Mesodermal cell (in vitro differentiated cells): ENCODE measurements at regions not wholly inside any gene's neighbourhood (a gene's known extent, or its start where the extent isn't known, plus 50 kb on each side); places are given as distances from the start of the nearest gene placed in this dataset.

Experiments
- H3K27ac ChIP-seq: 2 replicates; pipeline ENCODE4 v1.7.0; 2013; ENCODE audit warnings: mild to moderate bottlenecking, low read depth, low read length, moderate library complexity; ENCODE audit not compliant: severe bottlenecking
- H3K36me3 ChIP-seq: 2 replicates; pipeline ENCODE4 v1.7.1; 2013; ENCODE audit warnings: mild to moderate bottlenecking, low read length, moderate library complexity; ENCODE audit not compliant: control insufficient read depth, insufficient read depth
- H3K4me1 ChIP-seq: one replicate; pipeline ENCODE4 v1.7.1; 2013; ENCODE audit warnings: mild to moderate bottlenecking, low read length; ENCODE audit not compliant: insufficient read depth, control insufficient read depth, poor library complexity, severe bottlenecking
- H3K4me3 ChIP-seq: 2 replicates; pipeline ENCODE4 v1.7.0; 2013; ENCODE audit warnings: low read length, control low read depth, mild to moderate bottlenecking; ENCODE audit not compliant: insufficient read depth, poor library complexity, severe bottlenecking; ENCODE audit errors: extremely low read depth
- H3K9me3 ChIP-seq: 2 replicates; pipeline ENCODE4 v1.7.1; 2013; ENCODE audit warnings: mild to moderate bottlenecking, low read length, moderate library complexity; ENCODE audit not compliant: control insufficient read depth
- WGBS, 2 experiments: methylation state at CpG; one replicate each; pipeline ENCODE4 v1.1.5; 2013; ENCODE audit warnings: missing lambda C conversion rate in 2 of 2; ENCODE audit not compliant: insufficient coverage in 2 of 2; 5-methylcytosine and 5-hydroxymethylcytosine counted together

DNA sequence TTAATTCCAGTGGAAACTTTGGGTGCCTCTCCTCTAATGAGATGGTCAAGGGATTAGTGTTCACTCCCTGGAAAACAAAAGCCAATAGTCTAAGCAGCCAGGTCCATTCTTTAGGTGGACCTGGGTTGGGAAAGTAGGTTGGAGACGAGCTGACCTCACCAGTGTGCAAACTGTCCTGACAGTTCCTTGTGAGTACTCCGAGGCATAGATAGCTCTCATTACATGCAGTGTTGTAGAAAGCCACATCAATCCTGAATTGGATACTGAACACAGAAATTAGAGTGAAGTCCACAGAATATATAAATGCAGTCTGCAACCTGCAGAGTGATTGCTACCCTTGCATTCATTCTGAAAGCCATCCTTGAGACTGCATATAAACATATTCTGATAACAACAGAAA is 675.1 kb upstream of the CXADR start:
- no peaks in the 10 kb centered on the region for H3K36me3 ChIP-seq
- H3K27ac ChIP-seq, result no peak overlapping the region
- H3K4me1 ChIP-seq, result no peaks in the 10 kb centered on the region
- 80 to 89% methylated on average over 1 of the region's 2 CpGs for WGBS, 2 experiments
- no peaks in the 10 kb centered on the region for H3K9me3 ChIP-seq
- no peak overlapping the region for H3K4me3 ChIP-seq

DNA sequence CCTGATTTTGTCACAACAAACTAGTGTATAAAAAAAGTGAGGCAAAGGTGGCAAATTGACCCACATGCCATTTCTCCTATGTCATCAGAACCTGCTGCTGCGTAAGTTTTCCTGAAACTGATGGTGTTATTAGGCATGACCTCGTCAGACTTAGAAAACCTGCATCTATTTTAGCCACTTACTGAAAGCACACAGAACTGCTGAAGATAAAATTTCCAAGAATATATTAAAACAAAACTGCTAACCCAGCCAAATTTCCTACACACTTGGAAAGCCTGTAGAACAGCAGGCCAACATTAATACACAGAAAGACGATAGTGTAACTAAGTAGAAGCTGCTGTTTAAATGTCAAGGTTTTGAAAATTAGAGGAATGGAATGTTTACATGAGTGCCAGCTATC is 674.5 kb upstream of the CXADR start:
- Histone ChIP-seq H3K4me1 (no peaks in the 10 kb centered on the region), H3K27ac (no peak overlapping the region), H3K36me3 (no peaks in the 10 kb centered on the region), H3K9me3 (no peaks in the 10 kb centered on the region), H3K4me3 (no peak overlapping the region)
- 61 to 100% methylated on average over 1 to 2 of the region's 3 CpGs for WGBS, 2 experiments

DNA sequence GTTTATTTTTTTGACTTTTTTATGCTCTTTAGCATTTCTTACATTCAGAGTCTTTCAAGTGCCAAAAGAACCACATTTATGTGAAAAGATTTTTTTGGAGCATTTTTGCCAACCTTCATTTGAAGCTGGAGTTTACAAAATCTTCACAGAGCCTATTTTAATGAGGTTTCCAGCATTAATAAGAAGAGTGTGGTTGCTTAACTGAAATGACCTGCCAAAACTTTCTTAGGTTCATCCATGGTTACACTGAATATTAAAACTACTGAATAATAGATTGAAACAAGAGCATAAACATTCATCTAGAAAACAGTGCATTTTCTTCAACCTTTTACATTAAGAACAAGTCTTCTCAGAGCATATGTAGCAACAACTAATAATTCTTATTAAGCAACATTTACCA is 672.3 kb upstream of the CXADR start:
- Histone ChIP-seq H3K36me3 (no peaks in the 10 kb centered on the region), H3K4me3 (no peak overlapping the region), H3K27ac (no peak overlapping the region), H3K9me3 (no peaks in the 10 kb centered on the region), H3K4me1 (no peaks in the 10 kb centered on the region)

GRCh38 chr21:16841975-16842695 is 670.7 kb upstream of the CXADR start:
- Histone ChIP-seq H3K36me3 (no peaks in the 10 kb centered on the region), H3K27ac (no peak overlapping the region), H3K4me3 (no peak overlapping the region), H3K9me3 (no peaks in the 10 kb centered on the region), H3K4me1 (no peaks in the 10 kb centered on the region)
- 67 to 96% methylated on average over 1 to 2 of the region's 4 CpGs for whole genome bisulfite sequencing, 2 experiments

- H3K36me3 ChIP-seq, result no peaks in the 10 kb centered on the region
- no peaks in the 10 kb centered on the region for H3K9me3 ChIP-seq
- 100% methylated on average over 3 of the region's 5 CpGs for WGBS, 2 experiments
- no peaks in the 10 kb centered on the region for H3K4me1 ChIP-seq
- no peak overlapping the region for H3K4me3 ChIP-seq
- H3K27ac ChIP-seq, result no peak overlapping the region
Observed at GRCh38 chr21:16842696-16843035, 670.2 kb upstream of the CXADR start.

GRCh38 chr21:16847211-16847610 is 665.6 kb upstream of the CXADR start:
- H3K4me3 ChIP-seq, result no peak overlapping the region
- WGBS, 2 experiments, result 100% methylated on average over 1 of the region's 2 CpGs; no CpG with 5 or more reads in 1 of the 2 experiments
- H3K9me3 ChIP-seq, result no peaks in the 10 kb centered on the region
- no peaks in the 10 kb centered on the region for H3K4me1 ChIP-seq
- H3K36me3 ChIP-seq, result no peaks in the 10 kb centered on the region
- no peak overlapping the region for H3K27ac ChIP-seq

GRCh38 chr21:16851054-16851453 is 661.8 kb upstream of the CXADR start:
- whole genome bisulfite sequencing, 2 experiments, result no CpG with 5 or more reads among the region's 2 CpGs
- Histone ChIP-seq H3K4me1 (no peaks in the 10 kb centered on the region), H3K27ac (no peak overlapping the region), H3K9me3 (no peaks in the 10 kb centered on the region), H3K36me3 (no peaks in the 10 kb centered on the region), H3K4me3 (no peak overlapping the region)

GRCh38 chr21:16855164-16855667 is 657.6 kb upstream of the CXADR start:
- no peak overlapping the region for H3K27ac ChIP-seq
- no peak overlapping the region for H3K4me3 ChIP-seq
- no peaks in the 10 kb centered on the region for H3K9me3 ChIP-seq
- H3K4me1 ChIP-seq, result no peaks in the 10 kb centered on the region
- H3K36me3 ChIP-seq, result no peaks in the 10 kb centered on the region

DNA sequence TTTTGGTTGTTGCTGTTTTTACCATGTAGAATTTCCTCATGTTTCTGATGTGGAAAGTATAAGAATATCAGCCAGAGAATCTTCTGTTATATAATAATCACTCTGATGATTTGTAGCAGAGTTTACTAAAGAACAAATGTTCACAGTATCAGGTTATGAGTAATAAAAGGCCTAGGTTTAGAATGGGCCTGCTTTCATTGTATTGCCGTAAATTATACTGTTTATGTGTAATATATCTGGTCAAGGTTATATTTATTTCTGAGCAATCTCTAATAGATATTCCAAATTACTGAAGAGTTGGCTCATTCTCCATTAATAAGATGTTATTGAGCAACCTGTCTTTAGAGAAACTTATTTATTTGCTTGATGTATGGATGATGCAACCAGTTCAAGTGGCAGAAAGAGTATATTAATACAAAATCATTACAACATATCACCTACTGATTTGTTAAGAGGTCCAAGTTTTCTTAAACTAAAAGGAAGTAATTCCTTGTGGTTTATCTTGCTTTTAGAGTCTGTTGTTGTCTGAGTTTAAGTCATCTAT is 649.4 kb upstream of the CXADR start:
- Histone ChIP-seq H3K36me3 (no peaks in the 10 kb centered on the region), H3K27ac (no peak overlapping the region), H3K9me3 (no peaks in the 10 kb centered on the region), H3K4me3 (no peak overlapping the region), H3K4me1 (no peaks in the 10 kb centered on the region)
- WGBS, 2 experiments, result no CpG with 5 or more reads among the region's 1 CpG

DNA sequence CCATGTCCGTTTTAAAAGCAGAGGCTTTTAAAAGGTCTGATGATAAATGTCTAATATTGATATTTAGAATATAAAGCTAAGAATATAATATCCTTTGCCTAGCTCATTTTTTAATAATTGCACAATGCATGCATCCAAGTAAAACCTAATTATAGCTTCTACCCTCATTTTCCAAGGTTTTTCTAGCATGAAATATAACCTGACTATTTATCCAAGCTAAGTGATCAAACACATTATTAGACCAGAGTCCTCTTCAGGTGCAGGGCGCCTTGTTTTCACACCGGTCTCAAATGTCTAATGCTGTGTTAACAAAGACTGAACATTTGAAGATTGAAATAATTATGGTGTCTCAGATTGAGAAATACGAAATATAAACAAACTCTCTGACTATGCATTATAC is 648.9 kb upstream of the CXADR start:
- Histone ChIP-seq H3K36me3 (no peaks in the 10 kb centered on the region), H3K9me3 (no peaks in the 10 kb centered on the region), H3K27ac (no peak overlapping the region), H3K4me1 (no peaks in the 10 kb centered on the region), H3K4me3 (no peak overlapping the region)
- 60% methylated on average over 2 of the region's 4 CpGs; no CpG with 5 or more reads in 1 of the 2 experiments for WGBS, 2 experiments

GRCh38 chr21:16865632-16866031 is 647.2 kb upstream of the CXADR start:
- no peaks in the 10 kb centered on the region for H3K9me3 ChIP-seq
- H3K4me3 ChIP-seq, result no peak overlapping the region
- no peak overlapping the region for H3K27ac ChIP-seq
- no peaks in the 10 kb centered on the region for H3K36me3 ChIP-seq
- no peaks in the 10 kb centered on the region for H3K4me1 ChIP-seq
